ENCODE measurements at regions not wholly inside any gene's neighbourhood (a gene's known extent, or its start where the extent isn't known, plus 50 kb on each side); places are given as distances from the start of the nearest gene placed in this dataset.

DNA sequence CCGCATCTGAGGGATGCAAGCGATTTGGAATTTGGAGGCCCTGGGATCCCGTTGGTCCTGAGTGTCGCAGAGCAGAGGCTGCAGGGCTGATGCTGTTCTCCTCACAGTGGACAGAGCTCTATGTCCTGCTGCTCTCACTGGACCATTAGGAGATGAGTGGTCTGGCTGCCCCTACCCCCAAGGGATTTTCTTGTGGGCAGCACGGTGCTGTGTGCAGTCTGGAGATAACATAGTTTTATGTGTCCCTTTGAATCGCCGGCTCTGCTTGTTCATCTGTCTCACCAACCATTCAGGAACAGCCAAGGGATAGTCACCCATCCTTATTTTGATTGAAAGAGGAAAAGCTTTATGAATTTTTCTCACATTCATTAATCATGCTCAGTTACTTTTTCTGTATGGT lies 49.9 kb downstream of the CHRM3 start:
- no peak for DNase-seq (ENCODE audit: low read depth)
- no peak overlapping the region for H3K4me3 ChIP-seq (ENCODE audit: low read depth, low read length)

DNA sequence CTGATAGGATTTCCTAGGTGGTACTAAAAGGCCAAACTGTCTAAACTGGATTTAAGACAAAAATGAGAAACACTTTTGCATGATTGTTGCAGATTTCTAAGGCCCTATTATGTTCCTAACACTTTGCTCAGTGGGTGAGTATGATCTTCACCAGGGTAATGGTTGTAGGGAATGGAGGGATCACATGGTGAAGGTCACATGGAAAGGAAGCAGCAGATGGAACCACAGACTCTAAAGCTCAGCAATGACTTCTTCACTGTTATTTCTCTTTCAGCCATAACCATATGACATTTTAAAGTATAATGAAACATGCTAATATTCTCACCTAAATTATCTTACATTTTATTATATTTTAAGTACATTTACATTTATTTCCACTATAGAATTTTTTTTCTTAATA lies 51.5 kb downstream of the CHRM3 start:
- H3K4me3 ChIP-seq (ENCODE audit: low read depth, low read length) = no peak overlapping the region
- DNase-seq (ENCODE audit: low read depth) = no peak

DNA sequence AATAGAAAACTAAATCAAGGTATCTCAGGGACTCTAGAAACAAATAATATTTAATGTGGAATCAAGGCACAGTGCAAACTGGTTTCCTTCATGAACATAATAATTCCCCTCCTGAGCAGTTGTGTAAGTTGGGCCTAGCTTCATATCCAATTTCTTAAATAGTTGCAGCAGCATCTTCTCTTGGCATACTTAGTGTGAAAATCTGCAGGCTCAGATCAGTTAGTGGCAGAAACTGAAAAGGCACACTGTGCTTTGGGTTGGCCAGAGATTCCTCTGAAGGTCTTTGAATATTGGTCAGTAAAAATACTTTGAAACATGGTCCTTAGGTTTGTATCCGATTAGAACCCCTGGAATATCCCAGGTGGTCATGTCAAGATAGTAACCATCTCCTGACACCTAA lies 52.5 kb downstream of the CHRM3 start:
- no peak for DNase-seq (ENCODE audit: low read depth)
- H3K4me3 ChIP-seq (ENCODE audit: low read depth, low read length) = no peak overlapping the region

DNA sequence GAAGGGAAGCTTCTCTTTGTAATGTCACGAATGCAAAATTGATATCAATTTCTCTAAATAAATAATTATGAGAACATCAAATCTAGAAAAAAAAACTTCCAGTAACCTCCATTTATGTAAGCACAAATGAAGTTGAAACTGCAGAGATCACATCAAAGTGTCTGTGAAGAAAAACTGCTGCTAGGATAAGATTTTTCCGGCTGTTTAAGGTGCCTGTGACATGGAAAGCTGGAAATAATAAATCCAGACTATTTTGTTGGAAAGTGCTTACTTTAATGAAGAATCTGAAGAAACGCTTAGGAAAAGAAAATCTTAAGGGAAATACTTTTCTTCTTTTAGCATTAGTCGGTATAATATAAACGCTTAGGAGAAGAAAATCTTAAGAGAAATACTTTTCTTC lies 57.0 kb downstream of the CHRM3 start:
- H3K4me3 ChIP-seq (ENCODE audit: low read depth, low read length) = no peak overlapping the region
- no peak for DNase-seq (ENCODE audit: low read depth)

- DNase-seq (ENCODE audit: low read depth) = no peak
- H3K4me3 ChIP-seq (ENCODE audit: low read depth, low read length) = no peak overlapping the region
These were observed 60.2 kb downstream of the CHRM3 start for GRCh38 chr1:239446611-239447010.

DNA sequence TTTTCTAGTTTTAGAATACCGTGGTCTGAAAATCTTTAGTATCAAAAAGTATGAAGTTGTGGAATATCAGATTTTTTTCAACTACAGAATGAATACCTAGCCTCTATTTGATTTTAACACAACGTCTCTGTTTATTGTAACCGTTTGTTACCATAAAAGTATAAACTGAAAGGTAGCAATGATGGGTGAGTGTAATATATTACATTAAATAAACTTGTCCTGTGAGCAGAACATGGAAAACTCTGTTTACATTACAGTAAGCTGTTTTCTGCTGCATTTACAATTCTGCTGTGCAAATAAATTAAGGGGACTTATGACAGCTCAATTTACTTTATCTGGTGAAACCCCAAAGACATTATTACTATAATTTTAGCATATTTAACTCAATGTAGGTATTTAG lies 62.5 kb downstream of the CHRM3 start:
- no peak overlapping the region for H3K4me3 ChIP-seq (ENCODE audit: low read depth, low read length)
- DNase-seq (ENCODE audit: low read depth) = no peak

DNA sequence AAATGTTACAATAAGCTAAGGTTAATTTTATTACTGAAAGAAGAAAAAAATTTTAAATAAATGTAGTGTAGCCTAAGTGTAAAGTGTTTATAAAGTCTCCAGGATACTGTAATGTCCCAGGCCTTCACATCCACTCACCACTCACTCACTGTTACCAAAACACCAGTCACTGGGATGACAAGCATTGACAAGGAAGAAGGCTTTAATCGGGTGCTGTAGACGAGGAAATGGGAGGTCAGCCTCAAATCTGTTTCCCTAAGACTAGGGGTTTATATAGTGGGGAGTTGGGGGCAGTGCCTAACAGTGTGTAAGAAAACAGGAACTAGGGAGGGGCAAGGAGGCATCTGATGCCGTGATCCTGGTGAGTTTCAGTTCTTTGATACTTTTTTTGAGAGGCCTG lies 69.4 kb downstream of the CHRM3 start:
- no peak for DNase-seq (ENCODE audit: low read depth)
- H3K4me3 ChIP-seq (ENCODE audit: low read depth, low read length) = no peak overlapping the region

- H3K4me3 ChIP-seq (ENCODE audit: low read depth, low read length) = no peak overlapping the region
- no peak for DNase-seq (ENCODE audit: low read depth)
These were observed 70.4 kb downstream of the CHRM3 start for GRCh38 chr1:239456788-239457187.

- no peak overlapping the region for H3K4me3 ChIP-seq (ENCODE audit: low read depth, low read length)
- no peak for DNase-seq (ENCODE audit: low read depth)
These were observed 71.2 kb downstream of the CHRM3 start for GRCh38 chr1:239457491-239458143.

- DNase-seq (ENCODE audit: low read depth) = no peak
These were observed 71.8 kb downstream of the CHRM3 start for GRCh38 chr1:239458144-239458500.

GRCh38 chr1:239467730-239468129 lies 81.4 kb downstream of the CHRM3 start:
- no peak overlapping the region for H3K4me3 ChIP-seq (ENCODE audit: low read depth, low read length)
- no peak for DNase-seq (ENCODE audit: low read depth)

More at GRCh38 chr1:239458144-239458500, 71.8 kb downstream of the CHRM3 start:
- no peak overlapping the region for H3K4me3 ChIP-seq (ENCODE audit: low read depth, low read length)

- DNase-seq (ENCODE audit: low read depth) = no peak
- no peak overlapping the region for H3K4me3 ChIP-seq (ENCODE audit: low read depth, low read length)
These were observed 91.7 kb downstream of the CHRM3 start for GRCh38 chr1:239478069-239478468.

DNA sequence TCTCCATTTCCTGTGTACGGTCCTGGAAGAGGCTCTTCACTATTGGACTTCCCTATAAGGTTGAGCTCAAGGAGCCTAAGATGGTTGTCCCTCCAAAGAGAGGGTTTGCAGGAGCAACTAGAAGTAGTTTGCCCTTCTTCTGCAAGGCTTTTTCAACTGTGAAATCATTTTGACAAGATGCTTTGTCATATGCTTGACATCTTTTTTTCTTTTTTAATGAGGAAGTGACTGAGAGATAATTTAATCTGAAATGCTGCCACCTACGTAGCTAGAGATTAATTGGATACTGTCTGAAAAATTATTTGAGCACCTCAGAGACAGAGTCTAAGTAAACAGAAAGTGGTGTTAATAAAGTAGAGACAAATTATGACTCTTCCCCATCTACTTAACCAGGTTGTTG lies 97.0 kb downstream of the CHRM3 start:
- H3K4me3 ChIP-seq (ENCODE audit: low read depth, low read length) = no peak overlapping the region

GRCh38 chr1:239493811-239494414 lies 107.5 kb downstream of the CHRM3 start:
- H3K4me3 ChIP-seq (ENCODE audit: low read depth, low read length) = no peak overlapping the region
- DNase-seq (ENCODE audit: low read depth) = no peak

More for the DNA sequence above, 97.0 kb downstream of the CHRM3 start:
- no peak for DNase-seq (ENCODE audit: low read depth)

GRCh38 chr1:239505094-239505493 lies 118.7 kb downstream of the CHRM3 start:
- DNase-seq (ENCODE audit: low read depth) = no peak
- no peak overlapping the region for H3K4me3 ChIP-seq (ENCODE audit: low read depth, low read length)

DNA sequence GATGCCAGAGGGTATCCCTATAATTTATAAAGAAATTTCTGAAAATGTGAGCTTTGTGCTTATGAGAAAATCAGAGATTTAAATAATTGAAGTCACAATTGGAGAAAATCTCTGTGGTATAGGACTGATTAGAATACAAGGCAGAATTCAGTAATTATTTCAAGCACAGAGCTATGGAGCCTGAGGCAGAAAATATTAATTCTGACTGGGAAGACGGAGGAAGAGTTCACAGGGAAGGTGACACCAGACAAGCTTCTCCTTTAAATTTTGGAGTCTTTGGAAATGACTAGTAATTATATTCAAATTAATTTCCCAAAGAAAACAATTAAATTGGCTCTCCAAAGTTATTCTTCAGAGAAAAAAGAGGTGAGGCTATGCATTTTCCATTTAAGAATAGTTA lies 121.5 kb downstream of the CHRM3 start:
- DNase-seq (ENCODE audit: low read depth) = no peak

GRCh38 chr1:239511875-239512274 lies 125.5 kb downstream of the CHRM3 start:
- DNase-seq (ENCODE audit: low read depth) = no peak

More for the DNA sequence above, 121.5 kb downstream of the CHRM3 start:
- no peak overlapping the region for H3K4me3 ChIP-seq (ENCODE audit: low read depth, low read length)

DNA sequence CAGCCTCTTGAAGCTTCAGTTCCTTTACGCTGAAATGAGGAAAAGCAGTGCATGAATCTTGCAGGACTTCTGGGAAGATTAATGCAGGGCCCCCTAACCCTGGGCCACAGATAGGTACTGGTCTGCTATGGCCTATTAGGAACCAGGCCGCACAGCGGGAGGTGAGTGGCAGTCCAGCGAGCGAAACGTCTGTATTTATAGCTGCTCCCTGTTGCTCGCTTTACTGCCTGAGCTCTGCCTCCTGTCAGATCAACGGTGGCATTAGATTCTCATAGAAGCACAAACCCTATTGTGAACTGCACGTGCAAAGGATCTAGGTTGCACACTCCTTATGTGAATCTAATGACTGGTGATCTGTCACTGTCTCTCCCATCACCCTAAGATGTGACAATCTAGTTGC lies 130.2 kb downstream of the CHRM3 start:
- H3K4me3 ChIP-seq (ENCODE audit: low read depth, low read length) = no peak overlapping the region
- no peak for DNase-seq (ENCODE audit: low read depth)

More at GRCh38 chr1:239511875-239512274, 125.5 kb downstream of the CHRM3 start:
- no peak overlapping the region for H3K4me3 ChIP-seq (ENCODE audit: low read depth, low read length)

- no peak overlapping the region for H3K4me3 ChIP-seq (ENCODE audit: low read depth, low read length)
- no peak for DNase-seq (ENCODE audit: low read depth)
These were observed 140.0 kb downstream of the CHRM3 start for GRCh38 chr1:239526391-239526790.

DNA sequence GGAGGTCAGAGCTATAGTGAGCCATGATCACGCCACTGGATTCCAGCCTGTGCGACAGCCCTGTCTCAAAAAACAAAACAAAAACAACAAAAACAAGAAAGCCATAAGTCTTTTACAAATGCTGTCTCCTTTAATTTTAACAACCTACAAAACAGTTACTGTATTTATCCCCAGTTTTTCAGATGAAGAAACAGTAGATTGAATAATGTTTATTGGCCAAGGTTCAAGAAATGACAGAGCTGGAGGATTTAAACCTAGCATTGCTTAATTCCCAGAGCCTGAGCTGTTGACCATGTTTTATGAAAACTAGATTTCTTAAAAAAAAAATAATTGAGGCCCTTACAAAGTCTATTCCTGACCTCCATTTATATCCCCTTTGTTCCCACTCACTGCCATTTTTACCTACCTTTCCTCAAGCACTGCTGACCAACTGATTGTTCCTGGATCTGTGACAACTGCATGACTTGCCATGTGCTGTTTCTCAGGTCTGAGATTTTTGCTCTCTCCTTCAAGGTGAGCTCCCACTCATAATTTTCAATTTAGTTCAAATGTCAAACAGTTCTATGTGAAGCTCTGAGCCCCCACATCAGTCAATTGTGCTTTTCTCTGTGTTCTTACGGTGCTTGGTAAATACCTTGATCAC lies 140.8 kb downstream of the CHRM3 start:
- no peak overlapping the region for H3K4me3 ChIP-seq (ENCODE audit: low read depth, low read length)
- DNase-seq (ENCODE audit: low read depth) = no peak
